Kidney (tissue), 13 donors: ENCODE measurements at regions not wholly inside any gene's neighbourhood (a gene's known extent, or its start where the extent isn't known, plus 50 kb on each side); places are given as distances from the start of the nearest gene placed in this dataset.
A peak's percentile ranks its signal among the peaks of the same experiment; 100 is the strongest.

Experiments used
- DNase-seq, 5 donors: peaks; one replicate each; pipeline ENCODE4 v3.0.0-alpha.2; 2013 to 2020
- FAIRE-seq: peaks from 2 replicates; lab custom pipeline; 2012; peaks lifted over from hg19 to GRCh38; lab: Jason Lieb, UNC
- H3K27ac ChIP-seq, 2 donors: one replicate each; pipeline ENCODE4 v1.7.0; 2013; ENCODE audit warnings: low read depth in 2 of 2, low read length in 2 of 2, inconsistent platforms in 1 of 2
- H3K27me3 ChIP-seq: one replicate; pipeline ENCODE4 v1.7.1; 2013; ENCODE audit warnings: low read length, inconsistent platforms; ENCODE audit not compliant: control insufficient read depth, insufficient read depth
- H3K36me3 ChIP-seq, 3 donors: one replicate each; pipeline versions ENCODE4 v1.7.0 to v1.7.1; 2013; ENCODE audit warnings: low read length in 3 of 3, control low read depth in 1 of 3, inconsistent platforms in 1 of 3; ENCODE audit not compliant: insufficient read depth in 3 of 3, control insufficient read depth in 2 of 3
- H3K4me1 ChIP-seq, 3 donors: one replicate each; pipeline versions ENCODE4 v1.7.0 to v1.7.1; 2013; ENCODE audit warnings: low read length in 3 of 3, inconsistent platforms in 1 of 3, low read depth in 1 of 3; ENCODE audit not compliant: control insufficient read depth in 2 of 3, insufficient read depth in 2 of 3
- H3K4me3 ChIP-seq, 3 donors: one replicate each; pipeline versions ENCODE4 v1.7.0 to v1.8.1; 2013; ENCODE audit warnings: low read length in 3 of 3, control low read depth in 1 of 3, inconsistent platforms in 1 of 3
- H3K9ac ChIP-seq, 3 donors: one replicate each; pipeline versions ENCODE4 v1.7.0 to v1.7.1; 2013; ENCODE audit warnings: low read length in 3 of 3, control low read depth in 1 of 3, inconsistent platforms in 1 of 3
- H3K9me3 ChIP-seq, 3 donors: one replicate each; pipeline versions ENCODE4 v1.7.0 to v1.7.1; 2013; ENCODE audit warnings: low read length in 3 of 3, control low read depth in 1 of 3, inconsistent platforms in 1 of 3; ENCODE audit not compliant: control insufficient read depth in 2 of 3, insufficient read depth in 1 of 3
- CTCF ChIP-seq: IDR thresholded peaks from 3 replicates; pipeline ENCODE4 v1.5.1; 2012; ENCODE audit warnings: mild to moderate bottlenecking, moderate library complexity, borderline replicate concordance; ENCODE audit not compliant: insufficient read depth; ENCODE audit errors: extremely low read depth
- intact Hi-C: fragments of 100-400 bp; cut with DNase I; formaldehyde crosslinking; loops from one replicate; pipeline ENCODE4 v1.11.1; 2022
- donor health status: control.
- donor health status: control.
- donor health status: control.
- donor health status: control.
- donor health status: control.
- donor health status: DM: yes; HTN: yes; CAD: no.
- donor health status: Normal renal cell carcinoma (clear cell type).

GRCh38 chr4:1495416-1496115 lies 89.3 kb upstream of the NKX1-1 start:
- peaks cover 2% of the 10 kb centered on the region for H3K27me3 ChIP-seq
- peak in 1 of 5 donors; percentile 71 for DNase-seq
- no peak for TF ChIP-seq CTCF

GRCh38 chr4:1494416-1495315 lies 88.4 kb upstream of the NKX1-1 start:
- H3K27me3 ChIP-seq, result peaks cover 2% of the 10 kb centered on the region
- no peak overlapping the region for H3K27ac ChIP-seq
- no peaks in the 10 kb centered on the region for H3K4me1 ChIP-seq
- H3K9ac ChIP-seq, result no peak overlapping the region
- DNase-seq, result peak in 1 of 5 donors; percentile 61
- no peak for FAIRE-seq
- no peaks in the 10 kb centered on the region for H3K9me3 ChIP-seq
- H3K4me3 ChIP-seq, result no peak overlapping the region
- no peaks in the 10 kb centered on the region for H3K36me3 ChIP-seq
- intact Hi-C loops, result no loop called here
- TF ChIP-seq CTCF, result no peak

More at GRCh38 chr4:1495416-1496115, 89.3 kb upstream of the NKX1-1 start:
- Histone ChIP-seq H3K9ac (no peak overlapping the region), H3K9me3 (no peaks in the 10 kb centered on the region), H3K4me3 (no peak overlapping the region), H3K27ac (no peak overlapping the region), H3K36me3 (no peaks in the 10 kb centered on the region), H3K4me1 (no peaks in the 10 kb centered on the region)
- no peak for FAIRE-seq
- intact Hi-C loops, result no loop called here

- Histone ChIP-seq H3K27ac (no peak overlapping the region), H3K9me3 (no peaks in the 10 kb centered on the region), H3K9ac (no peak overlapping the region), H3K4me3 (no peak overlapping the region), H3K4me1 (no peaks in the 10 kb centered on the region), H3K27me3 (peaks cover 2% of the 10 kb centered on the region), H3K36me3 (no peaks in the 10 kb centered on the region)
- intact Hi-C loops, result no loop called here
- no peak for TF ChIP-seq CTCF
- FAIRE-seq (no peak), DNase-seq (peak in 1 of 5 donors; percentile 58)
Observed at GRCh38 chr4:1493540-1494287, 87.5 kb upstream of the NKX1-1 start.
